ENCODE measurements at regions not wholly inside any gene's neighbourhood (a gene's known extent, or its start where the extent isn't known, plus 50 kb on each side); places are given as distances from the start of the nearest gene placed in this dataset.

- no peak for TF ChIP-seq POLR2A (IDR thresholded peaks at IDR 0.05)
- no peak for TF ChIP-seq CTCF (IDR thresholded peaks at IDR 0.05)
Observed at GRCh38 chr13:110054041-110054440, 252.9 kb downstream of the COL4A1 start.

All from thyroid gland (tissue), 4 donors.